PC-3 (cell line): ENCODE measurements at regions not wholly inside any gene's neighbourhood (a gene's known extent, or its start where the extent isn't known, plus 50 kb on each side); places are given as distances from the start of the nearest gene placed in this dataset.
"Not testable (repeated sequence)": the region's sequence is repeated elsewhere in the genome, so short reads cannot be mapped to it uniquely, and the experiment has no call there.

ENCODE experiments used
- ATAC-seq: fragments of 200-7000 bp; cut with Tn5 transposase; 2 replicates; pipeline ENCODE4 v1.9.1; 2020; ENCODE audit warnings: mild to moderate bottlenecking, moderate library complexity
- BruUV-seq: library from RNA; stranded (reverse); fragments of 400-500 nt; replicated peaks from 2 replicates; lab custom pipeline; 2021; lab: Mats Ljungman, UMichigan
- CTCF ChIA-PET: fragments of 300-600 bp; sonication (Branson Sonifier 250); formaldehyde crosslinking; loops from one replicate; lab custom pipeline; 2022; ENCODE audit warnings: antibody characterized with exemption; lab: Charles Lee
- POLR2A ChIA-PET: fragments of 300-600 bp; sonication (Branson Sonifier 250); formaldehyde crosslinking; loops from one replicate; lab custom pipeline; 2022; ENCODE audit warnings: antibody characterized with exemption; ENCODE audit not compliant: unreplicated experiment; lab: Charles Lee
- DNase-seq: peaks from one replicate; pipeline ENCODE4 v3.0.0-alpha.2; 2015
- H2AFZ ChIP-seq: fragments of 300-600 bp; sonication (generic); 2 replicates; pipeline ENCODE4 v1.6.0; 2016; ENCODE audit warnings: antibody characterized with exemption, low read length
- H3F3A ChIP-seq: fragments of 300-600 bp; sonication (generic); one replicate; pipeline ENCODE4 v1.6.0; 2017; ENCODE audit warnings: antibody characterized with exemption, low read length, control low read depth, mild to moderate bottlenecking; ENCODE audit not compliant: unreplicated experiment
- H3K27ac ChIP-seq: fragments of 300-600 bp; sonication (generic); 2 replicates; pipeline ENCODE4 v1.5.1; 2016; ENCODE audit warnings: mild to moderate bottlenecking, low read length
- H3K27me3 ChIP-seq: fragments of 300-600 bp; sonication (generic); 2 replicates; pipeline ENCODE4 v1.6.1; 2016; ENCODE audit warnings: low read length, mixed read lengths
- H3K36me3 ChIP-seq: fragments of 300-600 bp; sonication (generic); 2 replicates; pipeline ENCODE4 v1.6.1; 2016; ENCODE audit warnings: low read depth, mixed run types, low read length, mixed read lengths
- H3K4me1 ChIP-seq: fragments of 300-600 bp; sonication (generic); 2 replicates; pipeline ENCODE4 v1.5.1; 2016; ENCODE audit warnings: low read length; ENCODE audit not compliant: insufficient read depth
- H3K4me2 ChIP-seq: fragments of 300-600 bp; sonication (generic); 2 replicates; pipeline ENCODE4 v1.6.0; 2016; ENCODE audit warnings: low read length
- H3K4me3 ChIP-seq: fragments of 300-600 bp; sonication (generic); 2 replicates; pipeline ENCODE4 v1.5.1; 2016; ENCODE audit warnings: mild to moderate bottlenecking, low read length, mixed read lengths
- H3K79me2 ChIP-seq: fragments of 300-600 bp; sonication (generic); 2 replicates; pipeline ENCODE4 v1.6.1; 2017; ENCODE audit warnings: low read length, mixed read lengths
- H3K9ac ChIP-seq: fragments of 300-600 bp; sonication (generic); 2 replicates; pipeline ENCODE4 v1.6.0; 2016; ENCODE audit warnings: mild to moderate bottlenecking, low read length
- H3K9me2 ChIP-seq: fragments of 300-600 bp; sonication (generic); replicated peaks from 2 replicates; pipeline ENCODE4 v1.6.1; 2016; ENCODE audit warnings: mixed run types, low read length, mixed read lengths
- H3K9me3 ChIP-seq: fragments of 300-600 bp; sonication (generic); 2 replicates; pipeline ENCODE4 v1.6.1; 2016; ENCODE audit warnings: low read length, mixed read lengths
- H4K20me1 ChIP-seq: fragments of 300-600 bp; sonication (generic); 2 replicates; pipeline ENCODE4 v1.6.1; 2016; ENCODE audit warnings: low read length, mixed read lengths
- EZH2 ChIP-seq: fragments of 300-600 bp; sonication (generic); IDR thresholded peaks from one replicate; pipeline ENCODE4 v1.6.1; 2017; ENCODE audit warnings: antibody characterized with exemption, mild to moderate bottlenecking, low read length; ENCODE audit not compliant: unreplicated experiment
- EZH2phosphoT487 ChIP-seq: fragments of 300-600 bp; sonication (generic); IDR thresholded peaks from 2 replicates; pipeline ENCODE4 v1.6.1; 2018; ENCODE audit warnings: mild to moderate bottlenecking, antibody characterized with exemption, low read length, borderline replicate concordance
- intact Hi-C: fragments of 100-400 bp; cut with micrococcal nuclease; formaldehyde crosslinking; loops from 2 replicates; pipeline ENCODE4 v1.9.0; 2023
- TF ChIP-seq, protein P1 (sequence below): fragments of 300-600 bp; sonication (generic); conservative IDR thresholded peaks from 2 replicates; pipeline ENCODE4 v1.5.1; 2017; ENCODE audit warnings: antibody characterized with exemption, low read depth, mild to moderate bottlenecking, low read length

DNA sequence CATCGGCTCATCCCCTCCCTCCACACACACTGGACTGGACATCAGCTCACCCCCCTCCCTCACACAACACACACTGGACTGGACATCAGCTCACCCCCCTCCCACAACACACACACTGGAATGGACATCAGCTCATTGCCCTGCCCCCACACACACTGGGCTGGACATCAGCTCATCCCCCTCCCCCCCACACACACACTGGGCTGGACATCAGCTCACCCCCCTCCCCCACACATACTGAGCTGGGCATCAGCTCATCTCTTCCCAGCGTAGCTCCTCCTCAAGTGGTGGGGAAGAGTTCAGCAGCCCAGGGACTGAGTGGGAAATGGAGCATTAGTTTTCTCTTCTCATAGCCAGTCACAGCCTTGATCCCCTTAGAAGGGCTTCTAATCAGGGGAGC, 58.1 kb upstream of the WDR11 start:
- Histone ChIP-seq H3K36me3 (no peaks in the 10 kb centered on the region), H3F3A (no peaks in the 10 kb centered on the region), H3K27ac (no peak overlapping the region), H3K9ac (no peak overlapping the region), H3K79me2 (no peaks in the 10 kb centered on the region), H3K4me2 (no peak overlapping the region), H3K9me2 (no peaks in the 10 kb centered on the region), H4K20me1 (no peaks in the 10 kb centered on the region), H2AFZ (no peak overlapping the region), H3K9me3 (no peaks in the 10 kb centered on the region), H3K4me3 (no peak overlapping the region), H3K27me3 (no peaks in the 10 kb centered on the region), H3K4me1 (no peaks in the 10 kb centered on the region)
- ChIA-PET CTCF (no interaction called here), POLR2A (interaction anchor here (0.6 kb wide), 1 partner anchor 187 kb away, joined by 26 read pairs; no protein-coding TSS in a partner anchor)
- no peak for TF ChIP-seq EZH2
- ATAC-seq, result no peak
- no peak for DNase-seq
- no TSS peak for BruUV-seq
- intact Hi-C loops, result no loop called here

DNA sequence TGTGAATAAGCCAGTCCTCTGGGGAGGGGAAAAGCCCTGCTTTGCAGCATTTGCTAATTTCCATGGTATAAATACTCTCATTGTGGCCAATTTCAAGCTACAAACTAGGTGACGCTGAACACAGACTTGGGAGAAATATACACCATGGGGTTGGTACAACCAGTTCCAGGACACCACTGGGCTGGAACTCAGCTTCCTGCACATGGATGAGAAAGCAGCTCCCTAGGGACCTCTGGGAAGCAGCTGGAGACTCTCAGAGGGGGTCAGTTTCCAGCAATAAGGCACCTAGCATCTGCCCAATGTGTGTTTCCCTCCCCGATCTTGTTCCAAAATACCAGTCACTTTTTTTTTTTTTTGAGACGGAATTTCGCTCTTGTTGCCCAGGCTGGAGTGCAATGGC, 56.8 kb upstream of the WDR11 start:
- POLR2A ChIA-PET, result no interaction called here
- ATAC-seq, result no peak

GRCh38 chr10:120798276-120798675, 52.9 kb upstream of the WDR11 start:
- H3F3A ChIP-seq, intact Hi-C loops, H3K27me3 ChIP-seq, ATAC-seq, H3K9me2 ChIP-seq, H3K79me2 ChIP-seq, H3K4me3 ChIP-seq, H3K4me2 ChIP-seq, H3K27ac ChIP-seq, H4K20me1 ChIP-seq, CTCF ChIA-PET, H3K9ac ChIP-seq, H2AFZ ChIP-seq, DNase-seq, POLR2A ChIA-PET, BruUV-seq, H3K9me3 ChIP-seq, H3K4me1 ChIP-seq, H3K36me3 ChIP-seq: not testable (repeated sequence)

More for the DNA sequence above, 56.8 kb upstream of the WDR11 start:
- no peaks in the 10 kb centered on the region for H3K27me3 ChIP-seq
- no peak overlapping the region for H3K9ac ChIP-seq
- BruUV-seq, result no TSS peak
- no peak overlapping the region for H3K4me3 ChIP-seq
- H3K27ac ChIP-seq, result no peak overlapping the region
- no peaks in the 10 kb centered on the region for H3K4me1 ChIP-seq
- no peaks in the 10 kb centered on the region for H3F3A ChIP-seq
- no peaks in the 10 kb centered on the region for H3K36me3 ChIP-seq
- H3K4me2 ChIP-seq, result no peak overlapping the region
- intact Hi-C loops, result no loop called here
- no peak for DNase-seq
- no peaks in the 10 kb centered on the region for H3K9me3 ChIP-seq
- CTCF ChIA-PET, result no interaction called here
- no peaks in the 10 kb centered on the region for H4K20me1 ChIP-seq
- no peak for TF ChIP-seq EZH2
- TF ChIP-seq, protein P1, sequence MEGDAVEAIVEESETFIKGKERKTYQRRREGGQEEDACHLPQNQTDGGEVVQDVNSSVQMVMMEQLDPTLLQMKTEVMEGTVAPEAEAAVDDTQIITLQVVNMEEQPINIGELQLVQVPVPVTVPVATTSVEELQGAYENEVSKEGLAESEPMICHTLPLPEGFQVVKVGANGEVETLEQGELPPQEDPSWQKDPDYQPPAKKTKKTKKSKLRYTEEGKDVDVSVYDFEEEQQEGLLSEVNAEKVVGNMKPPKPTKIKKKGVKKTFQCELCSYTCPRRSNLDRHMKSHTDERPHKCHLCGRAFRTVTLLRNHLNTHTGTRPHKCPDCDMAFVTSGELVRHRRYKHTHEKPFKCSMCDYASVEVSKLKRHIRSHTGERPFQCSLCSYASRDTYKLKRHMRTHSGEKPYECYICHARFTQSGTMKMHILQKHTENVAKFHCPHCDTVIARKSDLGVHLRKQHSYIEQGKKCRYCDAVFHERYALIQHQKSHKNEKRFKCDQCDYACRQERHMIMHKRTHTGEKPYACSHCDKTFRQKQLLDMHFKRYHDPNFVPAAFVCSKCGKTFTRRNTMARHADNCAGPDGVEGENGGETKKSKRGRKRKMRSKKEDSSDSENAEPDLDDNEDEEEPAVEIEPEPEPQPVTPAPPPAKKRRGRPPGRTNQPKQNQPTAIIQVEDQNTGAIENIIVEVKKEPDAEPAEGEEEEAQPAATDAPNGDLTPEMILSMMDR, result no peak
- TF ChIP-seq EZH2phosphoT487, result no peak
- no peak overlapping the region for H2AFZ ChIP-seq
- H3K9me2 ChIP-seq, result no peaks in the 10 kb centered on the region
- no peaks in the 10 kb centered on the region for H3K79me2 ChIP-seq

- H3F3A ChIP-seq, result no peaks in the 10 kb centered on the region
- H2AFZ ChIP-seq, result no peak overlapping the region
- H3K27me3 ChIP-seq, result no peaks in the 10 kb centered on the region
- no peaks in the 10 kb centered on the region for H3K36me3 ChIP-seq
- TF ChIP-seq, protein P1, result no peak
- TF ChIP-seq EZH2 (no peak), EZH2phosphoT487 (no peak)
- H3K9me2 ChIP-seq, result no peaks in the 10 kb centered on the region
- ATAC-seq, result no peak
- CTCF ChIA-PET, result no interaction called here
- no peak overlapping the region for H3K9ac ChIP-seq
- H3K9me3 ChIP-seq, result no peaks in the 10 kb centered on the region
- H3K79me2 ChIP-seq, result no peaks in the 10 kb centered on the region
- no peaks in the 10 kb centered on the region for H4K20me1 ChIP-seq
- H3K4me3 ChIP-seq, result no peak overlapping the region
- no TSS peak for BruUV-seq
- intact Hi-C loops, result no loop called here
- no peak overlapping the region for H3K4me2 ChIP-seq
- no peaks in the 10 kb centered on the region for H3K4me1 ChIP-seq
- POLR2A ChIA-PET, result no interaction called here
- DNase-seq, result no peak
- H3K27ac ChIP-seq, result no peak overlapping the region
Measured at GRCh38 chr10:120799849-120800248, 51.3 kb upstream of the WDR11 start.
